ENCODE measurements at regions not wholly inside any gene's neighbourhood (a gene's known extent, or its start where the extent isn't known, plus 50 kb on each side); places are given as distances from the start of the nearest gene placed in this dataset.

DNA sequence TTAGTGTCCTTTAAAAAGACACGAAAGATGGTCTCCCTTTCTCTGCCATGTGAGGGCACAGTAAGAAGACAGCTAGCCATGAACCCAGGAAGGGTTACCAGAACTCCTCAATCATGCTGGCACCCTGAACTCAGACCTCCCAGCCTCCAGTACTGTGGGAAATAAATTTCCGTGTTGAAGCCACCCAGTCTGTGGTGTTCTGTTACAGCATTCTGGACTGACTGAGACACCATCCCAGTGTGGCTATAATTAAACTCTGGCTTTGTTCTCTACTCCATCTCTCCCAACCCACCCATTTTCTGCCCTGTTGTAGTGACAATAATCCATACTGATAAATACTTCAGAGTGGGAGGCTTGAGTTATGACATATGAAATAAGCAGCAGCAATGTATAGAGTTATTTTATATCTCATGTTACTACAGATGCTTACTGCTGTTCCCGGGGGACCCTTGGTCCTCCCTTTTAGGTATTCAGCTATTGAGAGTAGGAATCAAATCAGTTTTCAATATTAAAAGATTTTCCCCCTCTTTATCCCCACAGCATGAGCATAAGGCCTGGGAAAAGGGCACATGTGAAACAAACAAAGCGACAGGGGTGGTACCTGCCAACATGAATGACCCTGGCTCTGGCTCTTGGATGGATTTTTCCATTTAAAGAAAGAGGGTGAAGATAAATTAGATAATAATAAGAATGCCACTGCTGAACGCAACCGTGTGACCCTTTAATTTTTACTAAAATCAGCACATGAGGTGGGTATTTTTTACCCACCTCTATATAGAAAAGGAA, 224.3 kb upstream of the SLC35B3 start:
- H3K36me3 Mint-ChIP-seq, result no peaks in the 10 kb centered on the region
- no peak overlapping the region for H3K4me3 Mint-ChIP-seq
- H3K4me1 Mint-ChIP-seq, result no peaks in the 10 kb centered on the region
- no peak for TF ChIP-seq CTCF (IDR thresholded peaks at IDR 0.05)
- 100% methylated on average over 3 of the region's 6 CpGs for WGBS (ENCODE audit: insufficient coverage)
- no peaks in the 10 kb centered on the region for H3K4me1 ChIP-seq (ENCODE audit: control insufficient read depth, insufficient read depth, low read length)
- intact Hi-C loops (cut with micrococcal nuclease), result no loop called here
- DNase-seq (no peak), ATAC-seq (no peak)
- H3K27ac ChIP-seq (ENCODE audit: low read length), result no peak overlapping the region
- no peaks in the 10 kb centered on the region for H3K27me3 ChIP-seq (ENCODE audit: control insufficient read depth, insufficient read depth, low read length)
- no peaks in the 10 kb centered on the region for H3K36me3 ChIP-seq (ENCODE audit: control insufficient read depth, insufficient read depth, low read length)
- no peaks in the 10 kb centered on the region for H3K27me3 Mint-ChIP-seq (ENCODE audit: low read depth in 2 of 2)
- peaks cover 10 to 11% of the 10 kb centered on the region in 2 donors for H3K9me3 Mint-ChIP-seq
- H3K9me3 ChIP-seq (ENCODE audit: control insufficient read depth, insufficient read depth, low read length), result peaks cover 4% of the 10 kb centered on the region
- no peak overlapping the region for H3K27ac Mint-ChIP-seq
- no peak overlapping the region for H3K4me3 ChIP-seq (ENCODE audit: low read length)

GRCh38 chr6:8658416-8658815, 223.1 kb upstream of the SLC35B3 start:
- Mint-ChIP-seq H3K4me1 (no peaks in the 10 kb centered on the region), H3K9me3 (peaks cover 10 to 11% of the 10 kb centered on the region in 2 donors)
- 86% methylated on average over 4 of the region's 4 CpGs for WGBS (ENCODE audit: insufficient coverage)

GRCh38 chr6:8657522-8657921, 222.2 kb upstream of the SLC35B3 start:
- no peak overlapping the region for H3K4me3 ChIP-seq (ENCODE audit: low read length)
- no peaks in the 10 kb centered on the region for H3K4me1 Mint-ChIP-seq

More at GRCh38 chr6:8658416-8658815, 223.1 kb upstream of the SLC35B3 start:
- no peak for ATAC-seq
- intact Hi-C loops (cut with micrococcal nuclease), result no loop called here
- DNase-seq, result no peak
- Mint-ChIP-seq H3K36me3 (no peaks in the 10 kb centered on the region), H3K4me3 (no peak overlapping the region), H3K27me3 (ENCODE audit: low read depth in 2 of 2) (no peaks in the 10 kb centered on the region), H3K27ac (no peak overlapping the region)
- TF ChIP-seq CTCF (IDR thresholded peaks at IDR 0.05), result no peak
- Histone ChIP-seq H3K9me3 (ENCODE audit: control insufficient read depth, insufficient read depth, low read length) (peaks cover 4% of the 10 kb centered on the region), H3K4me1 (ENCODE audit: control insufficient read depth, insufficient read depth, low read length) (no peaks in the 10 kb centered on the region), H3K36me3 (ENCODE audit: control insufficient read depth, insufficient read depth, low read length) (no peaks in the 10 kb centered on the region), H3K27ac (ENCODE audit: low read length) (no peak overlapping the region), H3K27me3 (ENCODE audit: control insufficient read depth, insufficient read depth, low read length) (no peaks in the 10 kb centered on the region), H3K4me3 (ENCODE audit: low read length) (no peak overlapping the region)

More at GRCh38 chr6:8657522-8657921, 222.2 kb upstream of the SLC35B3 start:
- Histone ChIP-seq H3K4me1 (ENCODE audit: control insufficient read depth, insufficient read depth, low read length) (no peaks in the 10 kb centered on the region), H3K36me3 (ENCODE audit: control insufficient read depth, insufficient read depth, low read length) (no peaks in the 10 kb centered on the region), H3K27me3 (ENCODE audit: control insufficient read depth, insufficient read depth, low read length) (no peaks in the 10 kb centered on the region), H3K27ac (ENCODE audit: low read length) (no peak overlapping the region), H3K9me3 (ENCODE audit: control insufficient read depth, insufficient read depth, low read length) (peaks cover 4% of the 10 kb centered on the region)
- no peak for ATAC-seq
- Mint-ChIP-seq H3K9me3 (peaks cover 10 to 11% of the 10 kb centered on the region in 2 donors), H3K36me3 (no peaks in the 10 kb centered on the region), H3K27me3 (ENCODE audit: low read depth in 2 of 2) (no peaks in the 10 kb centered on the region), H3K4me3 (no peak overlapping the region), H3K27ac (no peak overlapping the region)
- no peak for TF ChIP-seq CTCF (IDR thresholded peaks at IDR 0.05)
- no peak for DNase-seq
- intact Hi-C loops (cut with micrococcal nuclease), result no loop called here

All from natural killer cell (primary cell).